CD14-positive monocyte (primary cell): ENCODE measurements at regions not wholly inside any gene's neighbourhood (a gene's known extent, or its start where the extent isn't known, plus 50 kb on each side); places are given as distances from the start of the nearest gene placed in this dataset.

ENCODE experiments used
- DNase-seq, 3 donors: peaks; one replicate each; pipeline ENCODE4 v3.0.0-alpha.2; 2011 to 2022
- H2AFZ ChIP-seq: 2 replicates; pipeline ENCODE4 v1.6.0; 2012; ENCODE audit warnings: mild to moderate bottlenecking, low read depth, low read length, inconsistent platforms; ENCODE audit not compliant: insufficient read depth, poor library complexity, severe bottlenecking
- H3K27ac ChIP-seq, 2 donors: 1 replicate in 1 of 2; 2 replicates in 1 of 2; pipeline ENCODE4 v1.5.1; 2012 to 2013; ENCODE audit warnings: low read length in 2 of 2, control low read depth in 1 of 2, inconsistent platforms in 1 of 2, low read depth in 1 of 2, mild to moderate bottlenecking in 1 of 2
- H3K27me3 ChIP-seq, 2 donors: one replicate each; pipeline versions ENCODE4 v1.6.0 to v1.6.1; 2011 to 2013; ENCODE audit warnings: low read length in 2 of 2; ENCODE audit not compliant: control insufficient read depth in 2 of 2, insufficient read depth in 2 of 2
- H3K36me3 ChIP-seq, 2 donors: replicated peaks in 1 of 2; 1 replicate in 1 of 2; 2 replicates in 1 of 2; pipeline versions ENCODE4 v1.5.1 to v1.6.1; 2012 to 2013; ENCODE audit warnings: low read length in 2 of 2, control low read depth in 1 of 2, inconsistent platforms in 1 of 2, mild to moderate bottlenecking in 1 of 2; ENCODE audit not compliant: insufficient read depth in 2 of 2, control insufficient read depth in 1 of 2
- H3K4me1 ChIP-seq, 2 donors: 1 replicate in 1 of 2; 2 replicates in 1 of 2; pipeline versions ENCODE4 v1.5.1 to v1.6.1; 2012 to 2013; ENCODE audit warnings: low read length in 2 of 2, control low read depth in 1 of 2, inconsistent platforms in 1 of 2, mild to moderate bottlenecking in 1 of 2, moderate library complexity in 1 of 2; ENCODE audit not compliant: insufficient read depth in 2 of 2, control insufficient read depth in 1 of 2
- H3K4me2 ChIP-seq: replicated peaks from 2 replicates; pipeline ENCODE3; 2012; ENCODE audit warnings: low read length, moderate library complexity, mild to moderate bottlenecking; ENCODE audit not compliant: poor library complexity, severe bottlenecking; ENCODE audit errors: extremely low read depth
- H3K4me3 ChIP-seq, 3 experiments: fragments of 200-600 bp in 1 of 3; sonication (generic) in 1 of 3; replicated peaks in 1 of 3; 1 replicate in 2 of 3; 2 replicates in 1 of 3; pipeline ENCODE4 v1.5.1; 2011 to 2013; ENCODE audit warnings: low read length in 3 of 3, mild to moderate bottlenecking in 3 of 3, control low read depth in 2 of 3, low read depth in 2 of 3, inconsistent platforms in 1 of 3, moderate library complexity in 1 of 3
- H3K79me2 ChIP-seq: 2 replicates; pipeline ENCODE4 v1.6.0; 2012; ENCODE audit warnings: mild to moderate bottlenecking, control low read depth, inconsistent platforms, low read length, moderate library complexity; ENCODE audit not compliant: insufficient read depth
- H3K9ac ChIP-seq: 2 replicates; pipeline ENCODE4 v1.6.0; 2017; ENCODE audit warnings: low read length, mild to moderate bottlenecking; ENCODE audit not compliant: insufficient read depth, poor library complexity, severe bottlenecking
- H3K9me3 ChIP-seq, 2 donors: replicated peaks in 1 of 2; 1 replicate in 1 of 2; 2 replicates in 1 of 2; pipeline versions ENCODE4 v1.5.1 to v1.6.1; 2012 to 2013; ENCODE audit warnings: low read length in 2 of 2, control low read depth in 1 of 2; ENCODE audit not compliant: control insufficient read depth in 1 of 2, insufficient read depth in 1 of 2
- H4K20me1 ChIP-seq: 2 replicates; pipeline ENCODE4 v1.6.0; 2012; ENCODE audit warnings: mild to moderate bottlenecking, low read length, control low read depth, moderate library complexity; ENCODE audit not compliant: insufficient read depth
- H3K27ac Mint-ChIP-seq, 7 donors: one replicate each; pipeline ENCODE4 v1.8.0; 2020; ENCODE audit warnings: mild to moderate bottlenecking in 7 of 7, mixed read lengths in 7 of 7, moderate library complexity in 6 of 7, inconsistent platforms in 2 of 7
- H3K27me3 Mint-ChIP-seq, 3 donors: one replicate each; pipeline ENCODE4 v1.8.0; 2021 to 2022; ENCODE audit warnings: low read depth in 3 of 3, mild to moderate bottlenecking in 3 of 3, mixed read lengths in 3 of 3, moderate library complexity in 3 of 3, inconsistent platforms in 1 of 3
- H3K36me3 Mint-ChIP-seq, 2 donors: one replicate each; pipeline ENCODE4 v1.8.0; 2020; ENCODE audit warnings: mixed read lengths in 2 of 2, inconsistent platforms in 1 of 2, mild to moderate bottlenecking in 1 of 2
- H3K4me1 Mint-ChIP-seq: one replicate; pipeline ENCODE4 v1.8.0; 2020; ENCODE audit warnings: mild to moderate bottlenecking, mixed read lengths
- H3K4me3 Mint-ChIP-seq, 2 donors: one replicate each; pipeline ENCODE4 v1.8.0; 2020; ENCODE audit warnings: mild to moderate bottlenecking in 2 of 2, mixed read lengths in 2 of 2, moderate library complexity in 1 of 2
- H3K9me3 Mint-ChIP-seq, 7 donors: one replicate each; pipeline ENCODE4 v1.8.0; 2020 to 2022; ENCODE audit warnings: mixed read lengths in 7 of 7, mild to moderate bottlenecking in 6 of 7, moderate library complexity in 6 of 7, inconsistent platforms in 2 of 7
- WGBS: methylation state at CpG from one replicate; pipeline ENCODE4 v1.1.5; 2013; ENCODE audit warnings: missing lambda C conversion rate; ENCODE audit not compliant: insufficient coverage; 5-methylcytosine and 5-hydroxymethylcytosine counted together
- intact Hi-C, 2 donors: fragments of 100-400 bp; cut with micrococcal nuclease; formaldehyde crosslinking; loops; one replicate each; pipeline versions ENCODE4 v1.15.0 to v1.15.1; 2023
- TF ChIP-seq, protein P1 (sequence below): fragments of 200-600 bp; IDR thresholded peaks from one replicate; pipeline ENCODE4 v1.8.0; 2022; ENCODE audit warnings: antibody characterized with exemption, mild to moderate bottlenecking

DNA sequence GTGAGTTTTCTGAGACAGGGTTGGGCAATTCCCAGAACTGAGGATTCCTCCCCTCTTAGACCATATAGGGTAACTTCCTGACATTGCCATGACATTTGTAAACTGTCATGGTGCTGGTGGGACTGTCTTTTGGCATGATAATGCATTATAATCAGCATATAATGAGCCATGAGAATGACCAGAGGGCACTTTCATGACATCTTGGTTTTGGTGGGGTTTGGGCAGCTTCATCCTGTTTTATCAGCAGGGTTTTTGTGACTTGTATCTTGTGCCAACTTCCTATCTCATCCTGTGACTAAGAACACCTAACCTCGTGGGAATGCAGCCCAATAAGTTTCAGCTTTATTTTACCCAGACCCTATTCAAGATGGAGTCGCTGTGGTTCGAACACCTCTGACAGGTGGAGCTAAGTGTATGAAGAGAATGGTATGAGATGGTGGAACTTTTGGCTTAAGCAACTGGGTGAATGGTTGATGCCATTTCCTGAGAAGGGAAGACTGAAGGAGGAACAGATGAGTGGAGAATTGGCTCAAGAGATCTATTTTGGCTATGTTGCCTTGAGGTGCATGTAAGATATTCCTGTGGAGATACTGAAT lies 217.3 kb downstream of the RAB11FIP4 start:
- Histone ChIP-seq H2AFZ (no peak overlapping the region), H3K36me3 (no peaks in the 10 kb centered on the region), H3K79me2 (no peaks in the 10 kb centered on the region), H3K4me2 (no peak overlapping the region), H3K9me3 (no peaks in the 10 kb centered on the region), H3K27me3 (no peaks in the 10 kb centered on the region), H3K27ac (no peak overlapping the region), H3K9ac (no peak overlapping the region), H3K4me1 (no peaks in the 10 kb centered on the region), H3K4me3 (no peak overlapping the region), H4K20me1 (no peaks in the 10 kb centered on the region)
- 100% methylated on average over 2 of the region's 3 CpGs for WGBS
- H3K27ac Mint-ChIP-seq, result no peak overlapping the region
- TF ChIP-seq, protein P1, sequence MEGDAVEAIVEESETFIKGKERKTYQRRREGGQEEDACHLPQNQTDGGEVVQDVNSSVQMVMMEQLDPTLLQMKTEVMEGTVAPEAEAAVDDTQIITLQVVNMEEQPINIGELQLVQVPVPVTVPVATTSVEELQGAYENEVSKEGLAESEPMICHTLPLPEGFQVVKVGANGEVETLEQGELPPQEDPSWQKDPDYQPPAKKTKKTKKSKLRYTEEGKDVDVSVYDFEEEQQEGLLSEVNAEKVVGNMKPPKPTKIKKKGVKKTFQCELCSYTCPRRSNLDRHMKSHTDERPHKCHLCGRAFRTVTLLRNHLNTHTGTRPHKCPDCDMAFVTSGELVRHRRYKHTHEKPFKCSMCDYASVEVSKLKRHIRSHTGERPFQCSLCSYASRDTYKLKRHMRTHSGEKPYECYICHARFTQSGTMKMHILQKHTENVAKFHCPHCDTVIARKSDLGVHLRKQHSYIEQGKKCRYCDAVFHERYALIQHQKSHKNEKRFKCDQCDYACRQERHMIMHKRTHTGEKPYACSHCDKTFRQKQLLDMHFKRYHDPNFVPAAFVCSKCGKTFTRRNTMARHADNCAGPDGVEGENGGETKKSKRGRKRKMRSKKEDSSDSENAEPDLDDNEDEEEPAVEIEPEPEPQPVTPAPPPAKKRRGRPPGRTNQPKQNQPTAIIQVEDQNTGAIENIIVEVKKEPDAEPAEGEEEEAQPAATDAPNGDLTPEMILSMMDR, result no peak
- peaks cover 2 to 5% (median 2%) of the 10 kb centered on the region in 3 donors for H3K27me3 Mint-ChIP-seq
- no peaks in the 10 kb centered on the region for H3K36me3 Mint-ChIP-seq
- peaks cover 0 to 6% (median 2%) of the 10 kb centered on the region in 7 donors for H3K9me3 Mint-ChIP-seq
- intact Hi-C loops, result no loop called here
- H3K4me3 Mint-ChIP-seq, result no peak overlapping the region
- H3K4me1 Mint-ChIP-seq, result no peaks in the 10 kb centered on the region
- DNase-seq, result no peak

DNA sequence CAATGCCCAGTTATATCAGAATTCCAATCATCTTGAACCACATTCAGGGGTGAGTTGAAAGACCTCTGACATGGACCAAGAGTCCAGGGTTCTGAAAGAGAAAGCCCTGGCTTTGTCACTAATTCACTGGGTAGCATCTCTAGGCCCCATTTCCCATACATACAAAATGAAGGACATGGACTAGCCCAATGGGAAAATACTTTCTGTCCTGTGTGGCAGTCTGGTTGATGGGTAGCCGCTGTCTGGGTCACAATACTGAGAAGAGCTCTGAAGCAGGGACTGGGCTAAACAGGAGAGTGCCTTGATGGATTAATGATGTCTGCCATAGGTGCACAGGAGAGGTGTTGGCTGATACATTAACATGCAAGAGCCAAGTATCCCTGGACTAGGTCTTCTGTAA lies 214.3 kb downstream of the RAB11FIP4 start:
- Histone ChIP-seq H3K79me2 (no peaks in the 10 kb centered on the region), H3K9me3 (no peaks in the 10 kb centered on the region), H3K27me3 (no peaks in the 10 kb centered on the region), H3K4me1 (no peaks in the 10 kb centered on the region), H3K9ac (no peak overlapping the region), H3K36me3 (no peaks in the 10 kb centered on the region), H3K4me3 (no peak overlapping the region), H2AFZ (no peak overlapping the region), H3K4me2 (no peak overlapping the region), H4K20me1 (no peaks in the 10 kb centered on the region), H3K27ac (no peak overlapping the region)
- Mint-ChIP-seq H3K4me1 (no peaks in the 10 kb centered on the region), H3K4me3 (no peak overlapping the region), H3K27me3 (peaks cover 0 to 3% (median 2%) of the 10 kb centered on the region in 3 donors), H3K27ac (no peak overlapping the region), H3K36me3 (no peaks in the 10 kb centered on the region), H3K9me3 (peaks cover 0 to 4% (median 0%) of the 10 kb centered on the region in 7 donors)
- DNase-seq, result no peak
- WGBS, result 78% methylated on average over 1 of the region's 1 CpG
- intact Hi-C loops, result no loop called here
- TF ChIP-seq, protein P1, result no peak
